ENCODE measurements at regions not wholly inside any gene's neighbourhood (a gene's known extent, or its start where the extent isn't known, plus 50 kb on each side); places are given as distances from the start of the nearest gene placed in this dataset.
"Not testable (repeated sequence)": the region's sequence is repeated elsewhere in the genome, so short reads cannot be mapped to it uniquely, and the experiment has no call there.

DNA sequence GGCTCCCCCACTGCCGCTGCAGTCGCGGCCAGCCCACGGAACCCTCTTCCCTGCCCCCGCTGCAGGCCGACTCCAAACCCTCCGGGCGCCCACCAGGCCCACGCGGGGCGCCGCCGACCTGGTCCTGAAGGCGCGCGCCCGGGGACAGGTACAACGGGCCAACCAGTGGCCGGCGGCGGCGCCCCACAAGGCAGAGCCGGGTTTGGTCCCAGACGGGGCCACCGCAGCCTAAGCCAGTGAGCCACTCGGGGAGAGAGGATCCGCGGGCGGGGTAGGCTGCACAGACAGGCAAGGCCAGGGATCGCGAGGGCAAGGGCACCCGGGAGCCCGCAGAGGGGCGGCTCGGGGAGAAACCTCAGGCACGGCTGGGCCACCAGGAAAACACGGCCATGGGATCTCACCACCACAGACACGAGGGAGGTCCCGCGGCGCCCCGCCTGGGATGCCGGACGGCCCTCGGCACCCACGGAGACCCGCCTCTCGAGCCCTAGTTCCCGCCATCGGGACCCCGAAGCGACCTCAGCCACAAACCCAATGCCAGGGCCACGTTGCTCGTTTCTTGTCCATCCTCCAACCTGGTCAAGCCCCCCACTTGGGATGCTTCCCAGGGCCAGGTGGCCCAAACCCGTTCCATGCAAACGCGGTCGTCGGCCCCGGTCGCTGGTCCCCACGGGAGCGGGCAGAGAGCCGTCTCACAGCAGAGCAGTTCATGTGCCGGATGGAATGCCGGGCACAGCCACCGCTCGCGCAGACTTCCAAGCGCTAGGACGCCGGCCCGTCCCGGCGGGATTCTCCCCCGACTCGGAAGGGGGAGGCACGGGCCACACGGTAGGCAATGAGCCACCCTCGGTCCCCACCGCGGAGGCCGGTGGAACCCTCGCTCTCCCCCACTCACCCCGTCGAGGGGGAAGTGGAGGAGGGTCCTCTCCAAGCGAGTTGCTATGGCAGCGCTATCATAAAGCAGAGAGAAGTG, 1956.6 kb upstream of the DEFB115 start:
- TF ChIP-seq, protein P1, sequence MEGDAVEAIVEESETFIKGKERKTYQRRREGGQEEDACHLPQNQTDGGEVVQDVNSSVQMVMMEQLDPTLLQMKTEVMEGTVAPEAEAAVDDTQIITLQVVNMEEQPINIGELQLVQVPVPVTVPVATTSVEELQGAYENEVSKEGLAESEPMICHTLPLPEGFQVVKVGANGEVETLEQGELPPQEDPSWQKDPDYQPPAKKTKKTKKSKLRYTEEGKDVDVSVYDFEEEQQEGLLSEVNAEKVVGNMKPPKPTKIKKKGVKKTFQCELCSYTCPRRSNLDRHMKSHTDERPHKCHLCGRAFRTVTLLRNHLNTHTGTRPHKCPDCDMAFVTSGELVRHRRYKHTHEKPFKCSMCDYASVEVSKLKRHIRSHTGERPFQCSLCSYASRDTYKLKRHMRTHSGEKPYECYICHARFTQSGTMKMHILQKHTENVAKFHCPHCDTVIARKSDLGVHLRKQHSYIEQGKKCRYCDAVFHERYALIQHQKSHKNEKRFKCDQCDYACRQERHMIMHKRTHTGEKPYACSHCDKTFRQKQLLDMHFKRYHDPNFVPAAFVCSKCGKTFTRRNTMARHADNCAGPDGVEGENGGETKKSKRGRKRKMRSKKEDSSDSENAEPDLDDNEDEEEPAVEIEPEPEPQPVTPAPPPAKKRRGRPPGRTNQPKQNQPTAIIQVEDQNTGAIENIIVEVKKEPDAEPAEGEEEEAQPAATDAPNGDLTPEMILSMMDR (conservative IDR thresholded peaks at IDR 0.05; ENCODE audit: low read depth, low read length) = no peak
- no peak for DNase-seq (ENCODE audit: low read depth)
- H3K4me3 ChIP-seq (ENCODE audit: low read depth, low read length) = no peak overlapping the region

DNA sequence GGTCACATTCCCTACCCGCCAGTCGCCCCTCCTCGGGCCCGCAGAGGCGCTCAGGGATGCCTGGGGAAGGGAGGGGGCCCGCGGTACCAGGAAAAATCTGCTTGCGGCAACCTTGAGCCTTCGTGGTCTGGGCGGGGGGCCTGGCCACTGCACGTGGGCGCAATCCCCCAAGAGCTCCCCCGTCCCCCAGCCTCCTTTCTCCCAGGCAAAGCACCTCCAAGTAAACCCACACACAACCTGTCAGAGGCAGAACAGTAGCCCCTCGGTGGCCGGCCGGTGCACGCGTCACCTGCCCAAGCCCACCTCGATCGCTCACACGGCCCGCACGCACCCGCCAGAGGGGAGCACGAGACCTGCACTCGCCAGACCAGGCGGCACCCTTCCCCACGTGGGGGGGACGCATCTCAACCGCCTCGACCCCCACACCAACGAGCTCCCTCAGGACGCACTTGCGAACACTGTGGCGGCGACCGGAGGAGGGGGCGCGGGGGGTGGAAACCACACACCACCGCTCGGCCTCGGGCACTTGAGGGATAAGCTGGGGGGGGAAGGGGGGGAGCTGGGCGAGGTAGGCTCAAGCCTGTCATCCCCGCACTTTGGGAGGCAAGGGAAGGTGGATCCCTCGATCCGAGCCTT, 1955.7 kb upstream of the DEFB115 start:
- TF ChIP-seq, protein P1 (conservative IDR thresholded peaks at IDR 0.05; ENCODE audit: low read depth, low read length) = no peak
- no peak overlapping the region for H3K4me3 ChIP-seq (ENCODE audit: low read depth, low read length)
- DNase-seq (ENCODE audit: low read depth) = no peak

DNA sequence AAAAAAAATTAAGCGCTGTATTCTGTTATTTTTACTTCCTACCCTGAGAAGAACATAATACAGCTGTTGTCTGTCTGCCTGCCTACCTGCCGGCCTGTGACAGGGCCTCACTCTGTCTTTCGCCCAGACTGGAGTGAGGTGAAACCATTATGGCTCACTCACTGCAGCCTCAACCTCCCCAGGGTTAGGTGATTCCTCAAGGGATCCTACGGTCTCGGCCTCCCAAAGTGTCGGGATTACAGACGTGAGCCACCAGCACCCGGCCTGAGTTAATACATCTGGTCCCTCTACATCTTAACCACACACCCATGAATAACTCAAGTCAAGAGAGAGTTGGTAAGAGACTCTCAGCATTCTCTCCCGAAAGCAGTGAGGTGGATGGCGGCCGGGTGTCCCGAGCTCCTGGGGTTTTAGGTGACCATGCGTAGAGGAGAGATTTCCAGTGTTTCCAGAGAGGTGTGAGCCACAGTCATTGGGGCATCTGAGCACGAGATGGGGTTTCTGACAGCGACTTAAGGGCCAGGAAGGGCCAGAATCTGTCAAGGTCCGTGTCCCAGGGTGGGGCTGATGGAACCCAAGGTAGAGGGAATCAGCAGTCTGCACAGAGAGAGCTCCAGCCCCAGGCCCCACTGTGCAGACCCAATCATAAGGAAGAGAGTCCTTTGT, 1954.4 kb upstream of the DEFB115 start:
- TF ChIP-seq, protein P1 (conservative IDR thresholded peaks at IDR 0.05; ENCODE audit: low read depth, low read length) = no peak
- no peak for DNase-seq (ENCODE audit: low read depth)
- H3K4me3 ChIP-seq (ENCODE audit: low read depth, low read length) = no peak overlapping the region

DNA sequence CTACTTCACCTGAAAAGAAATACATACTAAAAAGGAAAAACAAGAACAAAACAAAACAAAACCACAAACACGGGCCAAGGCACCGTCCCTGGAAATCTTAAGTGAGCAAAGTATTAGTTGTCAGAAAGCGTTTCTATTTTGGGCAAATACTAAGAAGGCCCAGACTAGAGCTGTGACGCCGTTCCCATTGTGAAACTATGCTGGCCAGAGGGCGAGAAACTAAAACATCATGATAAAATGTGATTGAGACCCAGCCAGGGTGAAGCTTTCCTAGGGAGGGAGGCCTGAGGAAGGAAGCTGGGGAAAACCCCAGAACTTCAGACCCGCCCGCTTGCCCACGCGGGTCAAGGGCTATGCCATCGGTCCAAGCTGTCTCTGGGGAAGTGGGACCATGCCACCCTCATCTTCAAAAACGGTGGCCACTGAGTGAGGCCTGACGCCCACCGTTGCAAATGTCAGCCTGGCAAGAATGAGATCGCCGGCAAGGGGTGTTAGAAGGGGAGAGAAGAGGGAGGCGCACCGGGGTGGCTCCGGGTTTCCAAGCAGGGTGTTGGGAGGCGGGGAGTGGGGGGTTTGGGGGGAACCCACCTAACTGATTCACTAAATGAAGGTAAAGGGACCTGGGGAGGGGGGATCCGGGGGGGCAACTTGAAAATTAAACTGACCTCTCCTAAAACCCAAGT, 1950.9 kb upstream of the DEFB115 start:
- TF ChIP-seq, protein P1 (conservative IDR thresholded peaks at IDR 0.05; ENCODE audit: low read depth, low read length) = no peak
- DNase-seq (ENCODE audit: low read depth) = no peak
- H3K4me3 ChIP-seq (ENCODE audit: low read depth, low read length) = no peak overlapping the region

DNA sequence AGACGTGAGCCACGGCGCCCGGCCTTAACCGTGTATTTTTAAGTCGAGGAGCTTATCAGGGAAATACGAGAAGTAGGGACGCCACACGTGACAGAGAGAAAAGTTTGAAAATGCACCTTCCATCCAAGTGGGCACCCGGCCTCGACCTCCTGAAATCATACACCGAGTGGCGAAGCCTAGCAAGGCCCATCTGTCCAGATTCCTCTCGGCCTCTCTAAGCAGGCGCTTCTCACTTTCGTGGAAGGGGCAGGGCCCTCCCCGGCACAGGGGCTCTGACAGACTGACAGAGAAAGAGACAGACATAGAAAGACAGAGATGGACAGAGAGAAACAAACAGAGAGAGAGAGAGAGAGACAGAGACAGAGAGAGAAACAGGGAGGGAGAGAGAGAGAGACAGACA, 1950.0 kb upstream of the DEFB115 start:
- DNase-seq (ENCODE audit: low read depth); H3K4me3 ChIP-seq (ENCODE audit: low read depth, low read length): not testable (repeated sequence)

DNA sequence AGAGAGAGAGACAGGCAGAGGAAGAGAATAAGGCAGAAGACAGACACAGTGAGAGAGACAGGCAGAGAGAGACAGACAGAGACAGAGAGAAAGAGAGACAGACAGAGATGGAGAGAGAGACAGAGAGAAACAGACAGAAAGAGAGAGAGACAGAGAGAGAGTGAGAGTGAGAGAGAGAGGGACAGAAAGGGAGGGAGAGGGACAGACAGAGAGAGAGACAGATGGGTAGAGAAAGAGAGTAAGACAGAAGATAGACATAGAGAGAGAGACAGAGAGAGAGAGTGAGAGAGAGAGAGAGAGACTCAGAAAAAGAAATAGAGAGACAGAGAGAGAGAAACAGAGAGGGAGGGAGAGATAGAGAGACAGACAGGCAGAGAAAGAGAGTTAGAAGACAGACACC, 1948.5 kb upstream of the DEFB115 start:
- not testable (repeated sequence) for H3K4me3 ChIP-seq (ENCODE audit: low read depth, low read length); DNase-seq (ENCODE audit: low read depth)

DNA sequence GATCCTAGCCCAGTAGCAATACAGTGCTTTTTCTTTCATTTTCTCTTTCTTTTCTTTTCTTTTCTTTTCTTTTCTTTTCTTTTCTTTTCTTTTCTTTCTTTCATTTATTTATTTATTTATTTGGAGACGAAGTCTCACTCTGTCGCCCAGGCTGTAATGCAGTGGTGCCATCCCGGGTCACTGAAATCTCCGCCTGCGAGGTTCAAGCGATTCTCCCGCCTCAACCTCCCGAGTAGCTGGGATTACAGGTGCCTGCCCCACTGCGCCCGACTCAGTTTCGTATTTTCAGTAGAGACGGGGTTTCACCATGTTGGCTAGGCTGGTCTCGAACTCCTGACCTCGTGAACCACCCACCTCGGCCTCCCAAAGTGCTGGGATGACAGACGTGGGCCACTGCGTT, 1948.0 kb upstream of the DEFB115 start:
- not testable (repeated sequence) for DNase-seq (ENCODE audit: low read depth); H3K4me3 ChIP-seq (ENCODE audit: low read depth, low read length)

DNA sequence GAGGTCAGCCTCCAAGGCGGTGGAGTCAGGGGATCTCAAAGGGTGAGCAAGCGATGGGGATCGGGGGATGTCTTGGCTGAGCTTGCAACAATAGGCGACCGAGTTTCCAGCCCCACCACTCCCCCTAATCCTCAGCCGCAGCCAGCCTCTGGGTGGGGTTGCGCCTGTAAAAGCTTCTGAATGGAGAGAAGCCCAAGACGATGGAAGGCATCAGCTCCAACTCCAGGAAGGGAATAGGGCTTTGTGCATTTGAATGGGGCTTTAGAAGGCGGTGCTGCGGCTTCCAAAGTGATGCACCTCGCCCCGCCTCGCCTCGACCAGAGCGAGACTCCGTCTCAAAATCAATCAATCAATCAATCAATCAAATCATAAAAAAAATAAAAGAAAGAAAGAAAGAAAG, 1946.4 kb upstream of the DEFB115 start:
- not testable (repeated sequence) for DNase-seq (ENCODE audit: low read depth); H3K4me3 ChIP-seq (ENCODE audit: low read depth, low read length)

DNA sequence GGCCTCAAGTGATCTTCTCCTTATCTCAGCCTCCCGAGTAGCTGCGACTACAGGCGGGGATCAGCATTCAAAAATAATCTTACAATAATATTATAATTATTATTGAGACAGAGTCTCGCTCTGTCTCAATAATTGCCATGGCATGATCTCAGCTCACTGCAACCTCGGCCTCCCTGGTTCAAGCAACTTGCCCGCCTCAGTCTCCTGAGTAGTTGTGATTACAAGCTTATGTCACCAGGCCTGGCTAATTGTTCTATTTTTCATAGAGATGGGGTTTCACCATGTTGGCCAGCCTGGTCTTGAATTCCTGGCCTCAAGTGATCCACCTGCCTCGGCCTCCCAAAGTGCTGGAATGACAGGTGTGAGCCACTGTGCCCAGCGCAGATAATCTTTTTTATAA, 1944.8 kb upstream of the DEFB115 start:
- H3K4me3 ChIP-seq (ENCODE audit: low read depth, low read length); DNase-seq (ENCODE audit: low read depth): not testable (repeated sequence)
